Activated naive CD8-positive, alpha-beta T cell treated with anti-CD3 and anti-CD28 coated beads, Interleukin-2, amount 10 ng/mL, durations not matched to agents 7 days and 5 days (primary cell): ENCODE measurements at regions not wholly inside any gene's neighbourhood (a gene's known extent, or its start where the extent isn't known, plus 50 kb on each side); places are given as distances from the start of the nearest gene placed in this dataset.
"Not testable (repeated sequence)": the region's sequence is repeated elsewhere in the genome, so short reads cannot be mapped to it uniquely, and the experiment has no call there.

Experiments
- ATAC-seq: fragments of 150-1000 bp; cut with Tn5 transposase; one replicate; pipeline ENCODE4 v1.10.0; 2021; ENCODE audit warnings: low read depth, moderate library complexity
- POLR2A ChIA-PET: fragments of 350-600 bp; sonication (Branson Sonifier 250); formaldehyde crosslinking; loops from one replicate; lab custom pipeline; 2021; ENCODE audit warnings: antibody characterized with exemption; lab: Charles Lee
- DNase-seq: peaks from one replicate; pipeline ENCODE4 v3.0.0; 2021
- H3K27ac Mint-ChIP-seq: one replicate; pipeline ENCODE4 v1.8.0; 2022; ENCODE audit warnings: mild to moderate bottlenecking, mixed read lengths
- H3K27me3 Mint-ChIP-seq: one replicate; pipeline ENCODE4 v1.8.0; 2022; ENCODE audit warnings: mild to moderate bottlenecking, moderate library complexity, mixed read lengths
- H3K36me3 Mint-ChIP-seq: one replicate; pipeline ENCODE4 v1.8.0; 2021; ENCODE audit warnings: mild to moderate bottlenecking, mixed read lengths
- H3K4me1 Mint-ChIP-seq: one replicate; pipeline ENCODE4 v1.8.0; 2021; ENCODE audit warnings: mixed read lengths
- H3K4me3 Mint-ChIP-seq: one replicate; pipeline ENCODE4 v1.8.0; 2022; ENCODE audit warnings: mild to moderate bottlenecking, moderate library complexity, mixed read lengths
- H3K9me3 Mint-ChIP-seq: one replicate; pipeline ENCODE4 v1.8.0; 2021; ENCODE audit warnings: mixed read lengths

DNA sequence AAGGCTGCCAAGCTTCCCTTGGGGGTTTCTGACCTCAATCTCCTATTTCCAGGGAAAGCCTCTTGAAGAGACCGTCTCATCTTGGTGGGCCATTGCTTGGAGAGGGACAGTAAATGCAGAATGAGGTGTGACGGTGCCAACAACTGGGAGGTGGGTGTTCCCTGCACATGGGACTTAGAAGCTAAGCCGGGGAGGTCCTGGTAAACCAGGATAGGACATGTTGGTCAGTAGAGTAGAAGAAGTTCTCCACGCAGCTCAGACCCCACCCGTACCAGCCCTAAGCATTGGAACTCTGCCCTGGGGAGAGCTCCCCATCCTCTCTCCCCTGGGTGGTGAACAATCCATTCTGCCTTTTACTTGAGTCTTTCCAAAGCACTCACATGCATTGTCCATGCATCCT lies 92.0 kb downstream of the SOX1 start:
- POLR2A ChIA-PET: no interaction called here
- Mint-ChIP-seq H3K4me3 (no peak overlapping the region), H3K36me3 (no peaks in the 10 kb centered on the region), H3K9me3 (no peaks in the 10 kb centered on the region), H3K27ac (no peak overlapping the region), H3K4me1 (no peaks in the 10 kb centered on the region), H3K27me3 (peaks cover 15% of the 10 kb centered on the region)
- DNase-seq (no peak), ATAC-seq (no peak)

DNA sequence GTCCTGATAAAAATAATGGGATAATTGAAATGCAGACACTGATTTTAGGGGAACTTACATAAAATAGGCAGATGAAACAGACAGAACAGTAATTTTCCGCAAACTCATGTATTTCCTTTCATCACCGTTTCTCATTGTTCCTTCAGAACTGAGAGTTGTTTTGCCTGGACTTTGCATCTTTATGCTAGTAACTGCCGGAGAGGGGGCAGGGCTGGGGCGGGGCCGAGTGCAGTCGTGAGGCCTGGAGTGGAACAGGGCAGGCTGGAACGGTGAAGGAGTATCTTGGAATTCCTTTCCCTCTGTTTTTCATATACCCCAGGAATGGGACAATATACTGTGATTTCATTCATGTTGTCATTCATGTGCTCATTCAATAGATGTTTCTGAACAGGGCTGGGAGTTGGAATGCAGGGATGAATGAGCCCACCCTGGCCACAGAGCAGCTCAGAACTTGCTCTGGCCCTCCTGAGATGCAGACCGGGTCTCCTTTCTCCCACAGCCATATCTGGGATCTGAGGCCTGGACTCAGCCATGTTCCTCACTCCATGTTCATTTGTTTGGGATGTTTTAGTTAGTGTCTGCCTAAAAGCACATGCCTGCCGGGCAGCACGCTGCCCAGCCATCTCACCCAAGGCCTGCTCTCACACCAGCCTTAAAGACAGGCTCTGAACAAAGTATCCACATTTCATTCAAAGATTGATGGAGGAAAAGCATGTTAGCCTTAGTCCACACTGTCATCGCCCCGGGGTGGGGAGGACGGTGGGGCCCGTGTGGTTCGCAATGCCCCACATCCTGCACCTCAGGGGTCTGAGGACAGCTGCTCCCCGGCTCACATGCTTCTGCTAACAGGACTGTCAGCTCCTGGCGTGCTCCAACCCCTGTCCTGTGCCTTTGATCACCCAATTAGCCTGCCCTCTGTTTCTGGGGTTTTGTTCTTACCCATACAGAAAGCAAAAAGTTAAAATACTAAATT lies 92.9 kb downstream of the SOX1 start:
- Mint-ChIP-seq H3K27ac (no peak overlapping the region), H3K27me3 (peaks cover 15% of the 10 kb centered on the region), H3K4me1 (no peaks in the 10 kb centered on the region), H3K4me3 (no peak overlapping the region), H3K9me3 (no peaks in the 10 kb centered on the region), H3K36me3 (no peaks in the 10 kb centered on the region)
- ATAC-seq (no peak), DNase-seq (no peak)
- POLR2A ChIA-PET: no interaction called here

DNA sequence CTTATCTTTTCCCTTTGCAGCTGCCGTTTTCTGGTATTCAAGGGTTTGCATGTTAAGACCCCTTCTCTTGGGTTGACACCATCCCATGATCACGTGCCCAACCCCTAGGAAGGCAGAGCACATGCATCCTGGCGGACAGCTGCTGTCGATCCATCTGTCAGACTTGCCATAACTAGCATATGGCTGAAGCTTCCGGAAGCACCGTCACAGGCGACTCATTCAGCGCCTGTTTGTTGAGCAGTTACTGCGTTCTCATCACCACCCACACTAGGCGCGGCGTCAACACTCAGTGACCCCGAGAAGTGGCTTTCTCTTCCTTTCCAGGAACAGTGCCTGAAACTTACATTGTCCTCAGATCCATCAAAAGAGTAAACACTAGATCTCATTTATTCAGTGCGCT lies 93.6 kb downstream of the SOX1 start:
- POLR2A ChIA-PET: no interaction called here
- H3K4me1 Mint-ChIP-seq: no peaks in the 10 kb centered on the region
- H3K27me3 Mint-ChIP-seq: peaks cover 15% of the 10 kb centered on the region
- H3K4me3 Mint-ChIP-seq: no peak overlapping the region
- no peak overlapping the region for H3K27ac Mint-ChIP-seq
- no peaks in the 10 kb centered on the region for H3K9me3 Mint-ChIP-seq
- ATAC-seq: no peak
- no peak for DNase-seq
- no peaks in the 10 kb centered on the region for H3K36me3 Mint-ChIP-seq

DNA sequence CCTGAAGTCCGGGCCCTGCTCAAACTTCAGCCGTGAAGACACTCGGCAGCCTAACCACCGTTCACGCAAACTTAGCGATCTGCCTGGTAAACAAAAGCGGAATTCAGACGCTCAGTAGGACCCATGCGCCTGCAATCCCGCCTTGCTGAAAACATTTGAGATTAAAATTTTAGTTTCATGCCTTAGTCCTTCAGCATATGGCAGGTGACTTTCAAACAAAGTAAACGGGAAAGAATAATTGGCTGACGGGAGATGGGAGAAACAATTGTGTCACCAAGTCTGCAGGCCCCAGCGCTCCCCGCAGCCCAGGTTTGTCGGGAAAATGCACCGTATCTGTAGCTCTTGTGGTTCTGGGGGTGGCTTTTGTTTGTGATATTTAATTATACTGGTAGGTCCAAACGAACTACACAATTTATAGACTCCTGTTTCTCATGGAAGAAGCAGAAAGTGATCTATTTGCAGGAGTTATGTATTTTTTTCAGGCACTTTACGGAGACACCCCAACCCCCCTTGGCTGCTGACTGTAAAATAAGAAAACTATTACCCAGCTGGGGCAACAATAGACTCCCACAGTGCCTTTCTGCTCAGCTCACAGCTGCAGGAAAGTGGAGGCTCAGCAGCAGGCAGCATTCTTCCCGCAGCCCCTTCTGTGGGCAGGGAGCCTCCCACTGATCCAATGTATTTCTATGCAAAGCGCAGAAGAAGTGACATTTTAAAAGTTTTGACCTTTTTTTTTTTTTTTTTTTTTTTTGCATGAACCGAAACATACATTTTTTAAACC lies 94.8 kb downstream of the SOX1 start:
- Mint-ChIP-seq H3K4me1 (no peaks in the 10 kb centered on the region), H3K27me3 (peaks cover 15% of the 10 kb centered on the region), H3K4me3 (no peak overlapping the region), H3K36me3 (no peaks in the 10 kb centered on the region), H3K27ac (no peak overlapping the region), H3K9me3 (no peaks in the 10 kb centered on the region)
- DNase-seq (no peak), ATAC-seq (no peak)
- POLR2A ChIA-PET: no interaction called here

DNA sequence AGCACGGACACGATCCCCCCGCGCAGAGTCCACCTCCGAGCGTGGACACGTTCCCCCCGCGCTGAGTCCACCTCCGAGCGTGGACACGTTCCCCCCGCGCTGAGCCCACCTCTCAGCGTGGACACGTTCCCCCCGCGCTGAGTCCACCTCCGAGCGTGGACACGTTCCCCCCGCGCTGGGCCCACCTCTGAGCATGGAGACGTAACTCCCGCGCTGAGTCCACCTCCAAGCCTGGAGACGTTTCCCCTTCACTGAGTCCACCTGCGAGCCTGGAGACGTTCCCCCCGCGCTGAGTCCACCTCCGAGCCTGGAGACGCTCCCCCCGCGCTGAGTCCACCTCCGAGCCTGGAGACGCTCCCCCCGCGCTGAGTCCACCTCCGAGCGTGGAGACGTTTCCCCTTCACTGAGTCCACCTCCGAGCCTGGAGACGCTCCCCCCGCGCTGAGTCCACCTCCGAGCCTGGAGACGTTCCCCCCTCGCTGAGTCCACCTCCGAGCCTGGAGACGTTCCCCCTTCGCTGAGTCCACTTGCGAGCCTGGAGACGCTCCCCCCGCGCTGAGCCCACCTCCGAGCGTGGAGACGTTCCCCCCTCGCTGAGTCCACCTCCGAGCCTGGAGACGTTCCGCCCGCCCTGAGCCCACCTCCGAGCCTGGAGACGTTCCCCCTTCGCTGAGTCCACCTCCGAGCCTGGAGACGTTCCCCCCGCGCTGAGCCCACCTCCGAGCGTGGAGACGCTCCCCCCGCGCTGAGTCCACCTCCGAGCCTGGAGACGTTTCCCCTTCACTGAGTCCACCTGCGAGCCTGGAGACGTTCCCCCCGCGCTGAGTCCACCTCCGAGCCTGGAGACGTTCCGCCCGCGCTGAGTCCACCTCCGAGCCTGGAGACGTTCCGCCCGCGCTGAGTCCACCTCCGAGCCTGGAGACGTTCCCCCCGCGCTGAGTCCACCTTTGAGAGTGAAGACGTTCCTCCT lies 97.0 kb downstream of the SOX1 start:
- DNase-seq, H3K36me3 Mint-ChIP-seq, ATAC-seq, H3K9me3 Mint-ChIP-seq, H3K4me1 Mint-ChIP-seq, H3K27ac Mint-ChIP-seq, POLR2A ChIA-PET, H3K4me3 Mint-ChIP-seq: not testable (repeated sequence)
- H3K27me3 Mint-ChIP-seq: peaks cover 15% of the 10 kb centered on the region

DNA sequence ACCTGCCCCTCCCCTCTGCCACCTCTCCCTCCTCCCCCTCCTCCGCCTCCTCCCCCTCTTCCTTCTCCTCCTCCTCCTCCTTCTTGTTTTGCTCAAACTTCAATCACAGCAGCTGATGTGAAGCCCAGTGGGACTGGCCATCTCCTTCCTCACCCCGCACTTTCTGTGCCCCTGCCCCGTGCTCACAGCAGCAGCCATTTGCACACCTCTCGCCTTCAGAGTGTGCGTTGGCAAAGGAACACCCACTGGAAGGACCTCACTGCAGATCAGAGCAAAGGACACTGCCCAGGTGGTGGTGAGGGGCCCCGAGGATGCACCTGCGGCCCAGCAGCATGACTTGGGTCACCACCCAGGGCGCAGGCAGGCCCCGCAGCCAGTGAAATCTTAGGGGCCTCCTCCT lies 98.8 kb downstream of the SOX1 start:
- no peak for ATAC-seq

DNA sequence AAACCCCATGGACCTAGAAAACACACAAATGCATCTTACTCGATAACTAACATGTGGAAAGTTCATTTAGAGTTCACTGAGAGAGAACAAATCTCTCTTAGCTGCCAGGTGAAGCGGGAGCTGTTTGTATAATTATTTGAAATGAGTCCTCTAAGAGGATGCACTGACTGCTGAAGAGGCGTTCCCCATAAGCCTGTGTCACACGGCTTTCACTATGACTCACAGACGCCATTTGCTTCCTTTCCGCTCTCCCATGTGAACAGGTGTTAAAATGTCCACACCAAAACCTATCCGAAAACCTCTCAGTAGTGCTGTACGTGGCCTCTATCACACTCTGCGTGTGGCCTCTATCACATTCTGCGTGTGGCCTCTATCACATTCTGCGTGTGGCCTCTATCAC lies 101.8 kb downstream of the SOX1 start:
- Mint-ChIP-seq H3K27ac (no peak overlapping the region), H3K4me1 (no peaks in the 10 kb centered on the region), H3K4me3 (no peak overlapping the region), H3K27me3 (no peaks in the 10 kb centered on the region), H3K36me3 (no peaks in the 10 kb centered on the region), H3K9me3 (peaks cover 4% of the 10 kb centered on the region)
- POLR2A ChIA-PET: no interaction called here
- ATAC-seq: no peak
- no peak for DNase-seq

More for the DNA sequence above, 98.8 kb downstream of the SOX1 start:
- DNase-seq: no peak
- H3K4me1 Mint-ChIP-seq: no peaks in the 10 kb centered on the region
- no peak overlapping the region for H3K27ac Mint-ChIP-seq
- peaks cover 13% of the 10 kb centered on the region for H3K27me3 Mint-ChIP-seq
- POLR2A ChIA-PET: no interaction called here
- H3K4me3 Mint-ChIP-seq: no peak overlapping the region
- no peaks in the 10 kb centered on the region for H3K36me3 Mint-ChIP-seq
- peaks cover 3% of the 10 kb centered on the region for H3K9me3 Mint-ChIP-seq

DNA sequence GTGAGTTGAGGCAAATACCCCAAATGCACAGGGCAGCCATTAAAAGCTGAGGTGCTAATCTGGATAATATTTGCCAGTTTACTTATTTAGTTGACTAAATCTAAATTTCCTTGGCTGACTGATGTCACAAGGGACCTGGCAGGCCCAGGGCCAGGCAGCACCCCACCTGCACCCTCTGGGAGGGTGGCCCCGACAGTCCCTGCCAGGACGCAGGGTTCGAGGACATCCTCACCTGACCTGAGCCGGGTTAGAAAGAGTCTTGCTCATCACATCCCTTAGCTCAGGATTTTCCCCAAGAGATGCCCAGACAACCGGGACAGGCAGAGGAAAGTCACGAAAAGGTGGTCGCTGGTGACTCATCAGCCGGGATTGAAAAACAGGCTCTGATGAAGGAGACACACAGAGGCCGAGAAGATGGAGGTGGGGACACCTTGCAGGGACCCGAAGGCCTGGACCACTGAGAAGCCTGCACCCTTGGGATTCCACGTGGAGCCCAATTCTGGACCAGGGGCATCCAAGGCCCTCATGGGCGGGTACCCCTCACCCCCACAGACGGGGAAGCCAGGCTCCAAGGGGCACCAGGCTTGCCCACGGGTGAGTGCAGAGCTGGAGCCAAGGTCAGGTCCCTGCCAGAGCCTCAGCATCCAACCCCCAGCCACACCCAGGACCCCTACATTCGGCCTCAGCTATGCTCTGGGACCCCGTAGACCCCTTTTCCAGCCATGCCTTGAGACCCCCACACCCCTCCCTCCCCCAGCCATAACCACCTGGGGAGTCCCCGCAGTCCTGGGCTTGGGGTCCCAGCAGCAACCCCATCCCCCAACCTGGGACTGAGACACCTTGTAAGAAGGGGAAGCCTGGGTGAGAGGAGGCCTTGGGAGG lies 103.2 kb downstream of the SOX1 start:
- no peaks in the 10 kb centered on the region for H3K36me3 Mint-ChIP-seq
- DNase-seq: no peak
- ATAC-seq: no peak
- peaks cover 11% of the 10 kb centered on the region for H3K9me3 Mint-ChIP-seq
- no peak overlapping the region for H3K4me3 Mint-ChIP-seq
- no peaks in the 10 kb centered on the region for H3K4me1 Mint-ChIP-seq
- H3K27ac Mint-ChIP-seq: no peak overlapping the region
- H3K27me3 Mint-ChIP-seq: no peaks in the 10 kb centered on the region
- POLR2A ChIA-PET: no interaction called here

DNA sequence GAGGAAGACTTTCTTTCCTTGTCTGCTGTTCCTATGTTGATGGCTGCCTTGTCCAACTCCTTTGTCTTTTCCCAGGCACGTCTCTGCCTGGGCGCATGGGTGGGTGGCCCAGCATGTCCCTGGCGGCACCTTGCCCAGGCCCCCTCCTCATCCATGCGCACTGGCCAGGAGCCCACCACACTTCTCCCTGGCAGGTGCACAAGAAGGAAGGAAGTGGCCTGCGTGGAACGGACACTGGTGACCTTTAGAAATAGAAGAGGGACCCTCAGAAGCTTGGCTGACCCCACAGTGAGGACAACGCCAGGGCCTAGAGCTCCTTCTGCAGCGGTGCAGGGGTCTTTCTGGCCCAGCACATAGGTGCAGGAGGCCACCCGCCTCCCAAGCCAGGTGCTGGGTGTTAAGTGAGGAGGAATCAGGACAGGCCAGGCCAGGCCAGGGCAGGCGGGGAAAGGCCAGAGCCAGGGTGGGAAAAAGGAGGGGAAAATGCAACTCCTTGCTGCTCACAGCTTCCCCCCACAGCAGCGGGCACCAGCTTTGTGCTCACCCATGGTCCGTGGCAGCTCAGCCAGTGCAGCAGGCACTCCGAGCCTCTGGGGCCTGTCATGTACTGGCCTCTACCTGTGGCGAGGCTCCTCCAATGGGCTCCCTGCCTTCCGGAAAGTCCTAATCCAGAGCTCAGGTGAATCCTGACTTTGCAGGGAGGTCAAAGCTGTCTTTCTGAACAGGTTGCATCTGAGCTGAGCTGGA lies 104.0 kb downstream of the SOX1 start:
- no peaks in the 10 kb centered on the region for H3K27me3 Mint-ChIP-seq
- POLR2A ChIA-PET: no interaction called here
- no peak for DNase-seq
- ATAC-seq: no peak
- no peak overlapping the region for H3K27ac Mint-ChIP-seq
- H3K9me3 Mint-ChIP-seq: peaks cover 11% of the 10 kb centered on the region
- no peaks in the 10 kb centered on the region for H3K4me1 Mint-ChIP-seq
- H3K4me3 Mint-ChIP-seq: no peak overlapping the region
- H3K36me3 Mint-ChIP-seq: no peaks in the 10 kb centered on the region

DNA sequence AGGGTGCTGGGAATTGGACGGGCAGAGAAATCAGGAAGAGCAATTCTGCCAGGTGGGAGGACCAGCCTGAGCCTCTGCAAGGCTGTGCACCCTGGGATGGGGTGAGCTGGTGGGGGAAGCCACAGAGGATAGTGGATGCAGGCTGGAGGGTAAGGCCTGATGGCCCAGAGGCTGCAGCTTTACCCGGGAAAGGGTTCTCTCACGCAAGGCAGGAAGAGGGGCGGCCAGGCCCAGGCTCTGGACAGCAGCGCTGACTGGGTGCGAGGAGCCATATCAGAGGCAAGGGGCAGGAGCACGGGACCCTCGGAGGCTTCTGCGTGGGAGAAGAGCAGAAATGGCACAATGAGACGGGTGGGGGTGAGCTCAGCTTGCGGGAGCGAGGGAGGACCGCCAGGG lies 104.6 kb downstream of the SOX1 start:
- POLR2A ChIA-PET: no interaction called here
- Mint-ChIP-seq H3K27me3 (no peaks in the 10 kb centered on the region), H3K36me3 (no peaks in the 10 kb centered on the region), H3K4me3 (no peak overlapping the region), H3K4me1 (no peaks in the 10 kb centered on the region), H3K27ac (no peak overlapping the region), H3K9me3 (peaks cover 11% of the 10 kb centered on the region)
- DNase-seq (no peak), ATAC-seq (no peak)

DNA sequence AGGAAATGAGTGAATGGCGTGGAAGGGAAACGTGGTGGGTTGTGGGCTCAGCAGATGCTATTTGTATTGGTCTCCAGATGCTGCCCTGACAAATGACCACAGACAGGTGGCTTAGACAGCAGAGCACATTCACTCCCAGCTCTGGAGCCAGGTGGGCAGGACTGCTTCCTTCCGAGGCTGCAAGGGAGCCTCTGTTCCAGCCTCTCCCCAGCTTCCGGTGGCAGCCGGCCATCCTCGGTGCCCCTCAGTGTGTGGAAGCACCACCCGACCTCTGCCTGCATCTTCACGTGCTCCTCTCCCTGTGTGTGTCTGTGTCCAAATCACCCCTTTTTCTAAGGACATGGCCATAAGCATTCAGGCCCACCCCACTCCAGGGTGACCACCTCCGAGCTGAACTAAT lies 105.1 kb downstream of the SOX1 start:
- no peak for ATAC-seq
- H3K27me3 Mint-ChIP-seq: no peaks in the 10 kb centered on the region
- no peak overlapping the region for H3K27ac Mint-ChIP-seq
- POLR2A ChIA-PET: no interaction called here
- H3K4me3 Mint-ChIP-seq: no peak overlapping the region
- H3K4me1 Mint-ChIP-seq: no peaks in the 10 kb centered on the region
- DNase-seq: no peak
- H3K9me3 Mint-ChIP-seq: peaks cover 11% of the 10 kb centered on the region
- no peaks in the 10 kb centered on the region for H3K36me3 Mint-ChIP-seq
